ENCODE measurements at regions not wholly inside any gene's neighbourhood (a gene's known extent, or its start where the extent isn't known, plus 50 kb on each side); places are given as distances from the start of the nearest gene placed in this dataset.

DNA sequence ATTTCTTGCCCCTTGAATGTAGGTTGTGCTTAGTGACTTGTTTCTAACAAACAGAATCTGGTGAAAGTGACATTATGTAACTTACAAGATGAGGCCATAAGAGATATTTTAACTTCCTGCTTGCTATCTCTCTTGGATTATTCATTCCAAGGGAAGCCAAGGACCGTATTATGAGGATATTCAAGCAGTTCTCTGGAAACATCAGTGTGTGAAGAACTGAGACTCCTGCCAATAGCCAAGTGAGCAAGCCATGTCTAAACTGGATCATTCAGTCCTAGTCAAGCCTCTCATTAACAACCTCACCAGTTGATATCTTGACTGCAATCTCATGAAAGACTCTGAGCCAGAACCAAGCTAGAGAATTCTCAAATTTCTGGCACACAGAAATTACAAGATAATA lies 765.1 kb upstream of the SLC8A1 start:
- Histone ChIP-seq H3K36me3 (no peaks in the 10 kb centered on the region), H3K27ac (no peak overlapping the region), H3K27me3 (no peaks in the 10 kb centered on the region), H3K4me1 (ENCODE audit: control insufficient read depth in 1 of 2, insufficient read depth in 1 of 2, low read depth in 1 of 2, low read length in 1 of 2) (no peaks in the 10 kb centered on the region), H3K4me3 (ENCODE audit: low read depth in 1 of 2, low read length in 1 of 2) (no peak overlapping the region), H3K9me3 (no peaks in the 10 kb centered on the region)
- TF ChIP-seq, protein P1, sequence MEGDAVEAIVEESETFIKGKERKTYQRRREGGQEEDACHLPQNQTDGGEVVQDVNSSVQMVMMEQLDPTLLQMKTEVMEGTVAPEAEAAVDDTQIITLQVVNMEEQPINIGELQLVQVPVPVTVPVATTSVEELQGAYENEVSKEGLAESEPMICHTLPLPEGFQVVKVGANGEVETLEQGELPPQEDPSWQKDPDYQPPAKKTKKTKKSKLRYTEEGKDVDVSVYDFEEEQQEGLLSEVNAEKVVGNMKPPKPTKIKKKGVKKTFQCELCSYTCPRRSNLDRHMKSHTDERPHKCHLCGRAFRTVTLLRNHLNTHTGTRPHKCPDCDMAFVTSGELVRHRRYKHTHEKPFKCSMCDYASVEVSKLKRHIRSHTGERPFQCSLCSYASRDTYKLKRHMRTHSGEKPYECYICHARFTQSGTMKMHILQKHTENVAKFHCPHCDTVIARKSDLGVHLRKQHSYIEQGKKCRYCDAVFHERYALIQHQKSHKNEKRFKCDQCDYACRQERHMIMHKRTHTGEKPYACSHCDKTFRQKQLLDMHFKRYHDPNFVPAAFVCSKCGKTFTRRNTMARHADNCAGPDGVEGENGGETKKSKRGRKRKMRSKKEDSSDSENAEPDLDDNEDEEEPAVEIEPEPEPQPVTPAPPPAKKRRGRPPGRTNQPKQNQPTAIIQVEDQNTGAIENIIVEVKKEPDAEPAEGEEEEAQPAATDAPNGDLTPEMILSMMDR (IDR thresholded peaks at IDR 0.05), result no peak

DNA sequence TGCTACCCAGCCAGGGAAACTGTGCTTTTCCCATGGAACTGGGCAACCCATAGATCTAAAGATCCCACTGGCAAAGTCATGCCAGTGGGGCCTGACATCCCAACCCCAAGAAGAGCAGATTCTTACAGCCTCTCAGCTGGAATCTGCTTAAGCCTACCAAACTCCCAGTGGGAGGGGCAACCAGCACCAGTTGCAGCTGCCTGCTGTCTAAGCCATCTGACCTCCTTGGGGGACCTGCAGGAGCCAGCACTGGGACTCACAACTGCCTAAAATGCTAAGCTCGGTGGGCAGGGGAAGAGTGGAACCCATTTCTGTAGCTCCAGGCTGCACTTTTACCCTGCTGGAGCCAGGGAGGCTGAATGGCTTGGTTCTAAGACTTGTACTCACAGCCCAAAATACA lies 770.7 kb upstream of the SLC8A1 start:
- Histone ChIP-seq H3K4me3 (ENCODE audit: low read depth in 1 of 2, low read length in 1 of 2) (no peak overlapping the region), H3K36me3 (no peaks in the 10 kb centered on the region), H3K9me3 (no peaks in the 10 kb centered on the region), H3K4me1 (ENCODE audit: control insufficient read depth in 1 of 2, insufficient read depth in 1 of 2, low read depth in 1 of 2, low read length in 1 of 2) (no peaks in the 10 kb centered on the region), H3K27me3 (no peaks in the 10 kb centered on the region), H3K27ac (no peak overlapping the region)
- TF ChIP-seq, protein P1 (IDR thresholded peaks at IDR 0.05), result no peak

DNA sequence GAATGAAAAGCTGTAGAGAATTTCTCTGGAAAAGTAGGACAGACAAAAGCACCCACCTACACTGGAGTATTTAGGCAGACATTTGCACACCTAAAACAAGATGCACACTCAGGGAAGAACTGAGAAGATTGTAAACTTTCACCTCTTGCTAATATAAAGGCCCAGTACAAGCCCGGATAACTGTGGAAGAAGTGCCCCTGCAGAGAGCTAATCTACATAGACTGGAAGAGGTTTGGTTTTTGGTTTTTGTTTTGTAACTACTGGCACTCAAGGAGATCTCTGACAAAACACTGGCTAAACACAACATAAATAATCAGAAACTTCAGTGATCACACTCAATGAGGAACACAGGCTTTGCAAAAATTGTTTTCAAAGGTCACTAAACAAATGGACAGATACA lies 782.2 kb upstream of the SLC8A1 start:
- H3K9me3 ChIP-seq, result no peaks in the 10 kb centered on the region
- H3K27me3 ChIP-seq, result no peaks in the 10 kb centered on the region
- no peaks in the 10 kb centered on the region for H3K36me3 ChIP-seq
- H3K27ac ChIP-seq, result no peak overlapping the region
- H3K4me1 ChIP-seq (ENCODE audit: control insufficient read depth in 1 of 2, insufficient read depth in 1 of 2, low read depth in 1 of 2, low read length in 1 of 2), result no peaks in the 10 kb centered on the region
- no peak overlapping the region for H3K4me3 ChIP-seq (ENCODE audit: low read depth in 1 of 2, low read length in 1 of 2)
- TF ChIP-seq, protein P1 (IDR thresholded peaks at IDR 0.05), result no peak

DNA sequence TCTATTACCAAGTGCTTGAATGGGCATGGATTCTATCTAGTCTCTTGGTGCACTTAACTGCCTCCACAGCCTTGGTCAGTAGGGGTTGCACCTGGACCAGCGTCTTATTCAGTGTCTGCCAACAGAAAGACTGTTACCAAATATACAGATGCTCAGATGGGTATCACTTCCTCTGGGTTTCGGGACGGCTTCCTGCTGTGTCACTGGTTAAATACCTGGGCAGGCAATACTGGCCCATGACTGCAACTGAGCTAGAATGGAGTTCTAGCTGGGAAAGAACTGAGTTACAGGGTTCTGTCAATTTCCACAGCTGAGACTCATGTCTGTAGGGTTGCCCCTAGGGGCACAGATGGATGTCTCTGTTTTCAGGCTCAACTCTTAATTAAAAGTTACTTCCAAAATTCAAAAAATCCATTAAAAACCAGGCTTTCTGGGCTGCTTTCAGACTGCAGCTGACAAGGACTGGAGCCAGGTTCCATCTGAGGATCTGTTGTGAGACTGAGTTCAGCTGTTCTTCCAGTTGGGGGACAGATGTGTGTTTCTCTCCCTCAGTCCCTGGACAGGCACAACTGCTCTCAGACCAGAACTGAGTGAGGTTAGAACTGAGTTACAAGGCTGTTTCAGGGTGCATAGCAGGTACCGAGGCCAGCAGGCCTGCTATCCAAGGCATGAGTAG lies 789.6 kb upstream of the SLC8A1 start:
- no peaks in the 10 kb centered on the region for H3K4me1 ChIP-seq (ENCODE audit: control insufficient read depth in 1 of 2, insufficient read depth in 1 of 2, low read depth in 1 of 2, low read length in 1 of 2)
- no peaks in the 10 kb centered on the region for H3K9me3 ChIP-seq
- H3K36me3 ChIP-seq, result no peaks in the 10 kb centered on the region
- no peaks in the 10 kb centered on the region for H3K27me3 ChIP-seq
- TF ChIP-seq, protein P1 (IDR thresholded peaks at IDR 0.05), result no peak
- no peak overlapping the region for H3K27ac ChIP-seq
- no peak overlapping the region for H3K4me3 ChIP-seq (ENCODE audit: low read depth in 1 of 2, low read length in 1 of 2)

DNA sequence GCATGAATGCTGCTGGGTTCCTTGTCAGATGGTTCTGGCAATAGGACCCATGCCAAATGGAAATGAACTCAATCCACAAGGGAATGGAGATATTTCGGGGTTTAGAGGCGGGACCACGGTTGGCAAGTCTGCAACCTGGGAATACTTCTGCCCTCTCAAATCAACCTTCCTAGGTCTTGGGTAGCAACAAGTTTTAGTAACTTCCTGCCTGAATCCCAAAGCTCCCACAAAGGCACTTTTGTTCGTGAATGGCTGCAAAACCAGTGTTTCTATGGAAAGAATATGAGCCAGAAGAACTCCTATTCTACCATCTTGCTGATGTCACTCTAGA lies 790.1 kb upstream of the SLC8A1 start:
- Histone ChIP-seq H3K27ac (no peak overlapping the region), H3K4me3 (ENCODE audit: low read depth in 1 of 2, low read length in 1 of 2) (no peak overlapping the region), H3K36me3 (no peaks in the 10 kb centered on the region), H3K4me1 (ENCODE audit: control insufficient read depth in 1 of 2, insufficient read depth in 1 of 2, low read depth in 1 of 2, low read length in 1 of 2) (no peaks in the 10 kb centered on the region), H3K9me3 (no peaks in the 10 kb centered on the region), H3K27me3 (no peaks in the 10 kb centered on the region)
- TF ChIP-seq, protein P1 (IDR thresholded peaks at IDR 0.05), result no peak
